ENCODE measurements at regions not wholly inside any gene's neighbourhood (a gene's known extent, or its start where the extent isn't known, plus 50 kb on each side); places are given as distances from the start of the nearest gene placed in this dataset.

- no peak for TF ChIP-seq ZNF169 (tag by site-specific recombination; IDR thresholded peaks at IDR 0.05)
- no peak for TF ChIP-seq ZSCAN23 (tag by site-specific recombination; IDR thresholded peaks at IDR 0.05)
- no peak for TF ChIP-seq ZNF121 (tag by site-specific recombination; IDR thresholded peaks at IDR 0.05)
- TF ChIP-seq ZBTB7A (tag by site-specific recombination; IDR thresholded peaks at IDR 0.05; ENCODE audit: low read depth): no peak
- TF ChIP-seq, protein P1, sequence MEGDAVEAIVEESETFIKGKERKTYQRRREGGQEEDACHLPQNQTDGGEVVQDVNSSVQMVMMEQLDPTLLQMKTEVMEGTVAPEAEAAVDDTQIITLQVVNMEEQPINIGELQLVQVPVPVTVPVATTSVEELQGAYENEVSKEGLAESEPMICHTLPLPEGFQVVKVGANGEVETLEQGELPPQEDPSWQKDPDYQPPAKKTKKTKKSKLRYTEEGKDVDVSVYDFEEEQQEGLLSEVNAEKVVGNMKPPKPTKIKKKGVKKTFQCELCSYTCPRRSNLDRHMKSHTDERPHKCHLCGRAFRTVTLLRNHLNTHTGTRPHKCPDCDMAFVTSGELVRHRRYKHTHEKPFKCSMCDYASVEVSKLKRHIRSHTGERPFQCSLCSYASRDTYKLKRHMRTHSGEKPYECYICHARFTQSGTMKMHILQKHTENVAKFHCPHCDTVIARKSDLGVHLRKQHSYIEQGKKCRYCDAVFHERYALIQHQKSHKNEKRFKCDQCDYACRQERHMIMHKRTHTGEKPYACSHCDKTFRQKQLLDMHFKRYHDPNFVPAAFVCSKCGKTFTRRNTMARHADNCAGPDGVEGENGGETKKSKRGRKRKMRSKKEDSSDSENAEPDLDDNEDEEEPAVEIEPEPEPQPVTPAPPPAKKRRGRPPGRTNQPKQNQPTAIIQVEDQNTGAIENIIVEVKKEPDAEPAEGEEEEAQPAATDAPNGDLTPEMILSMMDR (tag by site-specific recombination; IDR thresholded peaks at IDR 0.05): no peak
Measured at GRCh38 chr15:31486506-31486905, 159.9 kb downstream of the KLF13 start.

Data from HEK293 (cell line).